Ishikawa (cell line): ENCODE measurements at regions not wholly inside any gene's neighbourhood (a gene's known extent, or its start where the extent isn't known, plus 50 kb on each side); places are given as distances from the start of the nearest gene placed in this dataset.

ENCODE experiments used
- EGR1 ChIP-seq: IDR thresholded peaks from 2 replicates; pipeline ENCODE4 v1.6.1; 2012
- EP300 ChIP-seq: IDR thresholded peaks from 2 replicates; pipeline ENCODE4 v1.6.1; 2012; ENCODE audit warnings: borderline replicate concordance
- FOXM1 ChIP-seq: IDR thresholded peaks from 2 replicates; pipeline ENCODE4 v1.6.1; 2012; ENCODE audit warnings: low read depth, borderline replicate concordance
- RAD21 ChIP-seq: IDR thresholded peaks from 2 replicates; pipeline ENCODE4 v1.6.1; 2012; ENCODE audit warnings: low read depth
- TAF1 ChIP-seq: IDR thresholded peaks from 2 replicates; pipeline ENCODE4 v1.6.1; 2012; ENCODE audit warnings: low read depth, mild to moderate bottlenecking
- ZBTB7A ChIP-seq: IDR thresholded peaks from 2 replicates; pipeline ENCODE4 v1.6.1; 2012; ENCODE audit warnings: low read depth
- TF ChIP-seq, protein P1 (sequence below): IDR thresholded peaks from 2 replicates; pipeline ENCODE4 v1.6.1; 2012

DNA sequence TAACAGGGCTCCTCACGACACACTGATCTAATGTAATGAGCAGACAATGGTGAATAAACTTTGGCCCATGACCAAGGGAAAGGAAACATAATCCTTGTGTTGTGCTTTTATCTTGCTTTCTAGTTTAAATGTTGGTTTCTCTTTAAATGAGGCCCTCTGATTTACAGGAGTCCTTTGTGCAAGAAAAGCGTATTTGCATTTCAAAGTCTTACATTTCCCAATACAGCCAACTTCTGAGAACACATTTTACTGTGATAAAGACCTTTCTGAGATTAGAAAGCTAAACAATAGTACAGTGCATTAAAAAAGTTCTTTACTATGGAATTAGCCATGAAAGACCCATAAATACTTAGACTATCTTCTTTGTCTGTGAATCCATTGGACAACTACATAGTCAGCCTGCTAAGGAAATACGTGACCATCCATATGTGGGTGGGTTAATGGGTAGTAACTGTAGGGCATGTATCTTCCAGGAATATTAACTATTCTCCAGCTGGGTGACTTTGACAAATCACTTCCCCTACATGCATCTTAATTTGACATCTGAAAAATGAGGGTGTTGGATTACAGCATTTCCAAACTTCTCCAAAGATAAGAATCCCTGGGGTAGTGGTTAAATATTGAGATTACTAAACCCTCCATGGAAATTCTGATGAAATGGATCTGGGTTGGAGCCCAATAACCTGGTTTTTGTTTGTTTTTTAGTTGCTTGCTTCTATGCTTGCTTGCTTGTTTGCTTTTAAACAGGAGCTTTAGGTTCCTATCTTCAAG lies 50.3 kb upstream of the USP1 start:
- TF ChIP-seq ZBTB7A = no peak
- TF ChIP-seq RAD21 = no peak
- TF ChIP-seq TAF1 = no peak
- no peak for TF ChIP-seq EGR1
- no peak; the same call in 1 of the 2 replicates for TF ChIP-seq EP300
- TF ChIP-seq, protein P1, sequence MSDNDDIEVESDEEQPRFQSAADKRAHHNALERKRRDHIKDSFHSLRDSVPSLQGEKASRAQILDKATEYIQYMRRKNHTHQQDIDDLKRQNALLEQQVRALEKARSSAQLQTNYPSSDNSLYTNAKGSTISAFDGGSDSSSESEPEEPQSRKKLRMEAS = no peak
- no peak for TF ChIP-seq FOXM1
